Liver (tissue), 8 donors: ENCODE measurements at regions not wholly inside any gene's neighbourhood (a gene's known extent, or its start where the extent isn't known, plus 50 kb on each side); places are given as distances from the start of the nearest gene placed in this dataset.

Experiments used
- DNase-seq: peaks from one replicate; pipeline ENCODE4 v3.0.0-alpha.2; 2017; ENCODE audit warnings: low spot score
- H3K27ac ChIP-seq, 2 donors: one replicate each; pipeline ENCODE4 v1.7.0; 2013; ENCODE audit warnings: inconsistent platforms in 2 of 2, low read length in 2 of 2, control low read depth in 1 of 2, low read depth in 1 of 2, mild to moderate bottlenecking in 1 of 2
- H3K27me3 ChIP-seq, 4 donors: one replicate each; pipeline versions ENCODE4 v1.6.1 to v1.7.0; 2013; ENCODE audit warnings: low read length in 3 of 4, inconsistent platforms in 1 of 4, mild to moderate bottlenecking in 1 of 4, moderate library complexity in 1 of 4; ENCODE audit not compliant: control insufficient read depth in 4 of 4, insufficient read depth in 4 of 4
- H3K36me3 ChIP-seq, 4 donors: one replicate each; pipeline versions ENCODE4 v1.6.1 to v1.7.0; 2013; ENCODE audit warnings: low read length in 3 of 4, mild to moderate bottlenecking in 3 of 4, low read depth in 1 of 4, moderate library complexity in 1 of 4; ENCODE audit not compliant: control insufficient read depth in 4 of 4, insufficient read depth in 3 of 4
- H3K4me1 ChIP-seq, 4 donors: one replicate each; pipeline versions ENCODE4 v1.6.1 to v1.7.0; 2013; ENCODE audit warnings: low read length in 3 of 4, mild to moderate bottlenecking in 3 of 4, moderate library complexity in 1 of 4; ENCODE audit not compliant: control insufficient read depth in 4 of 4, insufficient read depth in 4 of 4
- H3K4me3 ChIP-seq, 3 donors: one replicate each; pipeline versions ENCODE4 v1.6.1 to v1.7.0; 2013; ENCODE audit warnings: low read length in 3 of 3, control low read depth in 1 of 3, low read depth in 1 of 3, mild to moderate bottlenecking in 1 of 3
- H3K9ac ChIP-seq, 2 donors: one replicate each; pipeline ENCODE4 v1.7.0; 2013; ENCODE audit warnings: low read length in 2 of 2, mild to moderate bottlenecking in 2 of 2, moderate library complexity in 2 of 2, control low read depth in 1 of 2, low read depth in 1 of 2
- H3K9me3 ChIP-seq, 4 donors: one replicate each; pipeline versions ENCODE4 v1.6.1 to v1.7.0; 2013; ENCODE audit warnings: low read length in 3 of 4; ENCODE audit not compliant: control insufficient read depth in 4 of 4
- ATF3 ChIP-seq: IDR thresholded peaks from 2 replicates; pipeline ENCODE4 v1.6.1; 2016; ENCODE audit warnings: antibody characterized with exemption
- CTCF ChIP-seq: fragments of 150-350 bp; IDR thresholded peaks from 2 replicates; pipeline ENCODE4 v1.5.1; 2017; ENCODE audit warnings: improper control_type of control experiment, low read depth, low read length; ENCODE audit not compliant: missing input control
- EGR1 ChIP-seq, 2 donors: IDR thresholded peaks; 2 replicates each; pipeline ENCODE4 v1.6.1; 2016 to 2018; ENCODE audit warnings: antibody characterized with exemption in 2 of 2, low read depth in 2 of 2
- FOXA1 ChIP-seq: IDR thresholded peaks from 2 replicates; pipeline ENCODE4 v1.6.1; 2016; ENCODE audit warnings: antibody characterized with exemption
- FOXA2 ChIP-seq: IDR thresholded peaks from 2 replicates; pipeline ENCODE4 v1.6.1; 2016; ENCODE audit warnings: antibody characterized with exemption
- GABPA ChIP-seq, 2 donors: IDR thresholded peaks in 1 of 2; conservative IDR thresholded peaks in 1 of 2; 2 replicates each; pipeline ENCODE4 v1.6.1; 2016; ENCODE audit warnings: antibody characterized with exemption in 2 of 2, mild to moderate bottlenecking in 1 of 2, moderate library complexity in 1 of 2
- HNF4A ChIP-seq, 2 donors: conservative IDR thresholded peaks; 2 replicates each; pipeline ENCODE4 v1.6.1; 2016; ENCODE audit warnings: antibody characterized with exemption in 2 of 2, mild to moderate bottlenecking in 2 of 2
- HNF4G ChIP-seq: IDR thresholded peaks from 2 replicates; pipeline ENCODE4 v1.6.1; 2016; ENCODE audit warnings: antibody characterized with exemption
- JUND ChIP-seq, 2 donors: IDR thresholded peaks; 2 replicates each; pipeline ENCODE4 v1.6.1; 2016; ENCODE audit warnings: antibody characterized with exemption in 2 of 2
- MAX ChIP-seq: IDR thresholded peaks from 2 replicates; pipeline ENCODE4 v1.6.1; 2016; ENCODE audit warnings: antibody characterized with exemption
- NR2F2 ChIP-seq: IDR thresholded peaks from 2 replicates; pipeline ENCODE4 v1.6.1; 2016; ENCODE audit warnings: antibody characterized with exemption
- RAD21 ChIP-seq, 2 donors: IDR thresholded peaks; 2 replicates each; pipeline ENCODE4 v1.6.1; 2016; ENCODE audit warnings: antibody characterized with exemption in 2 of 2, mild to moderate bottlenecking in 2 of 2
- REST ChIP-seq: IDR thresholded peaks from 2 replicates; pipeline ENCODE4 v1.6.1; 2016; ENCODE audit warnings: antibody characterized with exemption, mild to moderate bottlenecking
- RXRA ChIP-seq, 2 donors: IDR thresholded peaks; 2 replicates each; pipeline ENCODE4 v1.6.1; 2017 to 2018; ENCODE audit warnings: antibody characterized with exemption in 2 of 2, mild to moderate bottlenecking in 1 of 2
- SP1 ChIP-seq: IDR thresholded peaks from 2 replicates; pipeline ENCODE4 v1.6.1; 2018; ENCODE audit warnings: antibody characterized with exemption, mild to moderate bottlenecking
- TAF1 ChIP-seq: conservative IDR thresholded peaks from 2 replicates; pipeline ENCODE4 v1.6.1; 2016; ENCODE audit warnings: antibody characterized with exemption, mild to moderate bottlenecking
- YY1 ChIP-seq: IDR thresholded peaks from 2 replicates; pipeline ENCODE4 v1.6.1; 2016; ENCODE audit warnings: antibody characterized with exemption, mild to moderate bottlenecking
- ZBTB33 ChIP-seq: IDR thresholded peaks from 2 replicates; pipeline ENCODE4 v1.6.1; 2016; ENCODE audit warnings: antibody characterized with exemption
- WGBS: extraction: QIAGEN DNeasy Blood & Tissue Kit; methylation state at CpG from one replicate; pipeline ENCODE4 v1.1.7; 2013; 5-methylcytosine and 5-hydroxymethylcytosine counted together
- donor health status: healthy.
- donor health status: healthy.
- donor health status: healthy.
- donor health status: healthy.
- donor health status: healthy.

GRCh38 chr21:32184485-32184884, 94.4 kb downstream of the MIS18A start:
- no peak for DNase-seq
- no peak overlapping the region for H3K9ac ChIP-seq
- no peak overlapping the region for H3K27ac ChIP-seq
- 65% methylated on average over 7 of the region's 7 CpGs for WGBS
- no peak for TF ChIP-seq RXRA (IDR thresholded peaks at IDR 0.05)
- H3K27me3 ChIP-seq = peaks cover 0 to 7% (median 0%) of the 10 kb centered on the region in 4 donors
- no peak overlapping the region for H3K4me3 ChIP-seq
- no peaks in the 10 kb centered on the region for H3K4me1 ChIP-seq
- no peaks in the 10 kb centered on the region for H3K36me3 ChIP-seq
- H3K9me3 ChIP-seq = peaks cover 0 to 5% (median 0%) of the 10 kb centered on the region in 4 donors

GRCh38 chr21:32184065-32184464, 94.8 kb downstream of the MIS18A start:
- no peak overlapping the region for H3K4me3 ChIP-seq
- TF ChIP-seq HNF4A (conservative IDR thresholded peaks at IDR 0.05) (no peak), FOXA2 (no peak), RAD21 (IDR thresholded peaks at IDR 0.05) (no peak), NR2F2 (no peak), HNF4G (no peak), EGR1 (IDR thresholded peaks at IDR 0.05; ENCODE audit: low read depth in 2 of 2) (no peak), ZBTB33 (no peak), REST (no peak), SP1 (no peak), MAX (no peak), CTCF (no peak), GABPA (IDR thresholded peaks at IDR 0.05 in 1 of 2, conservative IDR thresholded peaks at IDR 0.05 in 1 of 2) (no peak), TAF1 (no peak), ATF3 (no peak), JUND (IDR thresholded peaks at IDR 0.05) (no peak), RXRA (IDR thresholded peaks at IDR 0.05) (no peak), FOXA1 (no peak), YY1 (no peak)
- no peak overlapping the region for H3K9ac ChIP-seq
- DNase-seq = no peak
- no peaks in the 10 kb centered on the region for H3K36me3 ChIP-seq
- H3K4me1 ChIP-seq = no peaks in the 10 kb centered on the region
- WGBS = 59% methylated on average over 5 of the region's 5 CpGs
- H3K9me3 ChIP-seq = peaks cover 0 to 5% (median 0%) of the 10 kb centered on the region in 4 donors
- no peak overlapping the region for H3K27ac ChIP-seq
- peaks cover 0 to 7% (median 0%) of the 10 kb centered on the region in 4 donors for H3K27me3 ChIP-seq
